ENCODE measurements at regions not wholly inside any gene's neighbourhood (a gene's known extent, or its start where the extent isn't known, plus 50 kb on each side); places are given as distances from the start of the nearest gene placed in this dataset.

- TF ChIP-seq CTCF (IDR thresholded peaks at IDR 0.05) (no peak), ZFX (IDR thresholded peaks at IDR 0.05; ENCODE audit: borderline replicate concordance) (no peak)
Observed at GRCh38 chr4:163858515-163858914, 364.0 kb downstream of the TMA16 start.

Data from 22Rv1 (cell line).